HepG2 (cell line): ENCODE measurements at regions not wholly inside any gene's neighbourhood (a gene's known extent, or its start where the extent isn't known, plus 50 kb on each side); places are given as distances from the start of the nearest gene placed in this dataset.

Experiments used
- FOXM1 ChIP-seq: sonication (generic); formaldehyde crosslinking; IDR thresholded peaks from 2 replicates; pipeline ENCODE4 v1.5.0; 2020; ENCODE audit warnings: missing genetic modification reagents
- PBX3 ChIP-seq: sonication (generic); formaldehyde crosslinking; IDR thresholded peaks from 2 replicates; pipeline ENCODE4 v1.8.1; 2023; ENCODE audit warnings: missing genetic modification reagents, inconsistent platforms, borderline replicate concordance
- ZNF160 ChIP-seq: sonication (generic); formaldehyde crosslinking; IDR thresholded peaks from 2 replicates; pipeline ENCODE4 v1.8.0; 2022; ENCODE audit warnings: mild to moderate bottlenecking, inconsistent platforms, missing genetic modification reagents

GRCh38 chr10:33588974-33589600 lies 254.6 kb upstream of the NRP1 start:
- TF ChIP-seq ZNF160 (CRISPR knock-in tag) (no peak), FOXM1 (CRISPR knock-in tag) (no peak), PBX3 (no peak)
